ENCODE measurements at regions not wholly inside any gene's neighbourhood (a gene's known extent, or its start where the extent isn't known, plus 50 kb on each side); places are given as distances from the start of the nearest gene placed in this dataset.
"Not testable (repeated sequence)": the region's sequence is repeated elsewhere in the genome, so short reads cannot be mapped to it uniquely, and the experiment has no call there.

DNA sequence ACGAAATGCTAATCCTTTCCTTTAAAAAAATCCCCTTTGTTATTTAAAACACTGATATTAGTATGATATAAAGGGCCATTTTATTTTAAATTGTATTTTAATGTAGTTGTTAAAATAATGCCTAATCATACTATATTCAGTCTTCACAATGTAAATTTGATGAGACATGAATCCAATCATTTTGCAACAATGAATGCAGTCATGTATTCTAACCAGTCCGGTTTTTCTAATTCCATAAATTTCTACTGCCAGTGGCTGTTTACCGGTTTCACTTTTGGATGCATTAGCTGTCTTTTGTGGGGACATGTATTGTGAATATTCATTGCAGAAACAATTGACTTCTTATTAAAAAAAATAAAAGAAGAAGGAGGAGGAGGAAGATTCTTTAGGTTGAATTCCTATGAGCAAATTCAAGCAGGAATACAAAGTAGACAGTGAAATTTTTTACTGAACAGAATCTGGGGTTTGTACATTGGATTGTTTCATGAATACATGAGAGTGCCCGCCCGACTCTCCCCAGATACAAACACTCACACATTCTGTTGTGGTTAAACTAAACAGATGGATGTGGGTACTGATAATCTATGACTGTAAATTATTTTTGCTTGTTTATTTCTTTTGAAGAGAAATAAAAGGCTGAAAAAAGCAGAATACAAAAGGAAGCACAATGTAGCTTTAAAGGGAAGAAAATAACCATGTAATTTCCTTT lies 624.8 kb upstream of the PTBP2 start:
- no peak for DNase-seq

DNA sequence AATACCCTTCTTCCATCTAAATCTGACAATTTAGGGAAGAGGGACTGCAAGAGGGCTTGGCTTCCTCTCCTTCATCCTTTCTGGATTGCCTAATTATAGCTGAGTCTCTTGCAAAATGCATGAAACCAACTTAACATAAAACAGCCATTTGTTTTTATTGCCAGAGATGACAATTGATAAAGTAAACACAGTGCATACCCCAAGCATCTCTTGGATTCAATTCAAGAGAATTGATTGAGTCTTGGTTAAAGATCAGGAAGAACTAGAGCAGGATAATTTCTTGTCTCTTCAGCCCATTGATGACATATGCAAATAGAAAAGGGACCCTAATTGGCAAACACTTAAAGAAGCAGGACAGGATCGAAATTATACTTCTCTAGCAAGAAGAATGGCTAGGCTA lies 617.1 kb upstream of the PTBP2 start:
- peak; percentile 26 for DNase-seq

- DNase-seq: no peak
Measured at GRCh38 chr1:96104906-96105305, 616.7 kb upstream of the PTBP2 start.

DNA sequence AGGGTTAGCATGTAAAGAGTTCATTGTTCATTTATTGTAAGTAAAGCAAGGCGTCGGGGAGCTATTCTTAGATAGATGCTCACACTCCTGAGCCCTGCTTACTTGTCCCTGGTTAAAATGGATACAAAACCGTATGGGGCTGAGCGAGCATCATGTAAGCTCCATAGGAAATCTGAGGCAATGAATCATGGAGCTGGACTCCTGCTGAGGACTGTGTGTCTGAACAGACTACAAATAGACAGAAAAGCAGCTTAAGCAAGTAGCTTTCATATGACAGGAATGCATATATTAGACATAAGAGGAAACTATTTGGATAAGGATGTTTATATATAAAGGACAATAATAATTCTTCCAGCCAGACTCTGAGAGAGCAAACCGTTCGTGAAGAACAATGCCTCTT lies 604.9 kb upstream of the PTBP2 start:
- no peak for DNase-seq

DNA sequence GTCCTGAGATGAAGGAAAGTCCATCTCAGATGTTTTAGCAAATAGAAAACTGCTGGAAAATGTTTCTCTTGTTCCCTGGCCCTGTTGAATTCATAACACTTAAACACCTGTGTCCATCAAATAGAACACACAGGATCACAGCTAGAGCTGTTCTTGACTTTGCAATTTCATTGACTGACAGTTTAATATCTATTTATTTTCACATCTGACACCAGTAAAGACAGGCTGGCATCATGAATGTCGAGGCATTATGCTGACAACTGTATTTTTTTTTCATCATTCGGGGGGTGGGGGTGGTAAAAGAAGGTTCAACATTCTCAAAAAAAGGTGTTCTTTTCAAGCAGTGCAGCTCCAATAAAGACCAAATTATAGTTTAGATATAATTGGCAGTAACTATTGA lies 591.2 kb upstream of the PTBP2 start:
- peak; percentile 41 for DNase-seq

GRCh38 chr1:96144636-96145035 lies 576.9 kb upstream of the PTBP2 start:
- DNase-seq: no peak

DNA sequence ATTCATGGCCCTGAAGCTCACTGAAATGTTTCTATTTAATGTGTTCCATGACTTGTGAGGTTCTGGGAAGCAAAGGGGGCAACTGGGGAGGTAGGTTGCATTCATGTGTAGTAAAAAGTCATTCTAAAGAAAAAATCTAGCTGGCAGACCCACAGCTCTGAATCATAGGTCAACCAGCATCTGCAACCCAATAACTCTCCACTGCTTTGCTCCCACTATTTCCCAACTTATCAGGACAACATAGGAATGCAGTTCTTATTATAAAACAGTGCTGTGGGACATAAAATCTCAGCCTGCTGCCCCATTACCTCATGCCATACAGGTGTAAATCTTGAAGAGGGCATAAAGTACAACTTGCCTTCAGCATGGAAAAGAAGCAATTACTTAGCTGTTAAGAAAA lies 576.1 kb upstream of the PTBP2 start:
- no peak for DNase-seq

GRCh38 chr1:96152957-96153356 lies 568.6 kb upstream of the PTBP2 start:
- DNase-seq: not testable (repeated sequence)

GRCh38 chr1:96157101-96157500 lies 564.5 kb upstream of the PTBP2 start:
- DNase-seq: no peak

- DNase-seq: no peak
Measured at GRCh38 chr1:96159379-96159778, 562.2 kb upstream of the PTBP2 start.

DNA sequence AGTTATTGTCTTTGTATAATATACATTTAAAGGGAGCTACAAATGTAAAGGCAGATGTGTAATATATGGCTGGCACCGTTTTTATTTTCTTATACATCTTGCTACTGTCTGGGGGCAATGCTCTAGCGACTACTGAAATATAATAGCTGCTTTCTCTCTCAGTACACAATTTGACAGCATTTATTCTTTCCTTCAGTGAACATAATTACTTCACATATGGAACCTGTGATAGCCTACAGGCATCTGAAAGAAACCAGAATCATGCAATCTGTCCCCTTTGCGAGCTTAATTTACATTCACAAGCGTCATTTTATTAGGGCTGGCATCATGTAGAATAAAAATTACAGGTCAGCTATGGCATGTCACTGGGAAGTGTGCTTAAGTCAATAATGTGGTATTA lies 557.5 kb upstream of the PTBP2 start:
- no peak for DNase-seq

GRCh38 chr1:96178053-96178452 lies 543.5 kb upstream of the PTBP2 start:
- DNase-seq: no peak

DNA sequence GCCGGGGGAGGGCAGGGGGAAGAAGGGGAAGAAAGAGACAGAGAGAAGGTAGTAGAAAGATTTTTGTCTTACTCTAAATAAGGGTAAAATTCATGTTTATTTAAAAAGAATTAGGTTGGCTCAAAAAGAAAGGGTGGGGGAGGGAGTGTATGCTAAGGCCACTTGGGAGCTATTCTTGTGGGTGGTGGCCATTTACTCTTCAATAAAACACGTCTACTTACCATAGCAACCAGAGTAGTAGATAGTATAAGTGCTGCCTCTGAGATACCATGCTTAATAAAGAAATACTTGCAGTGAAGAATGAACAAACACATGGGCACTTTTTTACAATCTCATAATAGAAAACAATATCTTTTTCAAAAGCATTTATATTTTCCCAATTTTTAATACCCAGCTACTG lies 538.1 kb upstream of the PTBP2 start:
- DNase-seq: no peak

DNA sequence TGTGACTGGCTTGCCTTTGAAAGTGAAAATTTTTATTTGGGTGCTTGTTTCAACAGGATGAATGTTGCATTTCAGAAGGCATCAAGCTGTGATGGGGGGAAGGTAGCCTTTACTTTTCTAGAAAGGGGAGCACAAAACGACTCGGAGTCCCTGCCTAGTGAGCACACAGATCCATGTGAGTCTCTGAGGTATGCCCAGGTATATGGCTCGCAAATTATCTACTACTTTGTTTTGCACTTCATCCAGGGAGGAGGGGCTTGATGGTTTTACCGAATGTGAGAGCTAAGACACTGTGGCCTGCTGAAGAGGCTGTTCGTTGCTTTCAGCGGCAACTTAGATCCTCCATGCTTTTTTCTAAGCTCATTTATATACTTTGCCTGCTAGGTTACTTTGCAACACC lies 537.7 kb upstream of the PTBP2 start:
- DNase-seq: no peak

GRCh38 chr1:96185181-96185580 lies 536.4 kb upstream of the PTBP2 start:
- no peak for DNase-seq

GRCh38 chr1:96187020-96187419 lies 534.6 kb upstream of the PTBP2 start:
- DNase-seq: no peak

DNA sequence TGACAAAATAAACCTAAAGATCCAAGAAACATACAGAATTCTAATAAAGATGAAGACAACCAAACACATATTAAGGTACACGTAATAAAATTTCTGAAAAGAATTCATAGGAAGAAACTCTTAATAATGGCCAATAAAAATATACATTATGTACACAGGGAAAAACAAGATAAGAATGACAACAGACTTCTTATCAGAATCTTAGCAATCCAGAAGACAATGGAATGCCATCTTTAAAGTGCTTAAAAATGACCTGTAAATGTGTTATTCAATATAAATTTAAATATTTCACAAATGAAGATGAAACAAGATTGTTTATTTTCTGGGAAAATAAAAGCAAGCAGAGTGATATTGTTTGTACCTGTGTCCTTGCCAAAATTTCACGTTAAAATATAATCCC lies 530.4 kb upstream of the PTBP2 start:
- DNase-seq: no peak

GRCh38 chr1:96206451-96206850 lies 515.1 kb upstream of the PTBP2 start:
- no peak for DNase-seq

DNA sequence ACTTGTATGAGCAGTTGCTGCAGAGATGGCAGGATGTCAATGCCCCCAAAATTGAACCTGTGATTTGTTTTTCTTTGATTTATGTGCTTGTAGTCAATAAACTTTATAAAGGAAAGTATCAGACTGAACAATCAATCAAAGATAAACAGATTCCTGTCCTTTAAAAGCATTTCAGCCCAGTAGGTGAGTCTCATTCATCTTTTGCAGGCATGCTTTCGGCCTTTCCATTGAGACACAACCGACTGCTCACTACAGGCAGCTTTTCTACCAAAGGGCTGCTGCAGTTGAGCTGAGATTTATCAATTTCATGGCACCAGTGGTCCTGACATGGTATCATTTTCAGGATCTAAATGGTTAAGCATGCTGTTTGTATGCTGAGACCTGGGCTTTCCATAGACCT lies 513.6 kb upstream of the PTBP2 start:
- DNase-seq: no peak

DNA sequence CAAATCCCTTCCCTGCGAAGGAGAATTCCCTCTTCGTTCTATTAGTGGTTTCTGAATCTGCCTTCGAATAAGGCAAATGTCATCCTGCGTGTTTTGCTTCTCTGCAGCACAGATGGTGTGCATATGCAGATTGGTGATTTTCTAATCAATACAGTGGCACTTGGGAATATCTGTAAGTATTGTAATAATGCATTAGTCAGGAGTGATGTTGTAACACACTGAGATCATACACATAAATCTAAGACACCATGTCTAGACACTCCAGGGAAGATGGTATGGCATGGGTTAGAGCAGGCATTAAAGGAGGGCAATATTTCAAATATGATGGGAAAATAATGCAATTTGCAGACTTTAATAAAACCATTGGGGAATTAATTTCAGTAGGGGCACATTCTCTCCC lies 513.2 kb upstream of the PTBP2 start:
- DNase-seq: no peak

- no peak for DNase-seq
Measured at GRCh38 chr1:96210054-96210453, 511.5 kb upstream of the PTBP2 start.

GRCh38 chr1:96211202-96211601 lies 510.4 kb upstream of the PTBP2 start:
- DNase-seq: no peak

DNA sequence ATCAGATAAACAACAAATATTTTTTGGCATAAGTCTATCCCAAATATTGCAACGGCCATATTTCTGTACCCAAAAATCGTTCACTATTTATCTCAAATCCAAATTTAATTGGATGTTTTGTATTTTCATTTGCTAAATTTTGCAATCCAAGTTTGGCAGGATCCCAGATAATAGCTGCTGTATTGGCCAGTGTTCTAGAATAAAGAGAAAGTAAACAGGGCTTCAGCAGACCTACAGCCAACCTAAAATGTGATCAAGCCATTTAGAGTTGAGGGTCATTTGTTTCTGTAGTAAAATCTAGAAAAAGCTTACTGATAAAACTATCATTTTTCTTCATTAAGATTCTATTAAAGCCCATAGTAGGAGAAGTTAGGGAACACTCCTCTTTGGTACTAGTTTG lies 506.6 kb upstream of the PTBP2 start:
- DNase-seq: no peak

GRCh38 chr1:96220651-96221050 lies 500.9 kb upstream of the PTBP2 start:
- DNase-seq: no peak

DNA sequence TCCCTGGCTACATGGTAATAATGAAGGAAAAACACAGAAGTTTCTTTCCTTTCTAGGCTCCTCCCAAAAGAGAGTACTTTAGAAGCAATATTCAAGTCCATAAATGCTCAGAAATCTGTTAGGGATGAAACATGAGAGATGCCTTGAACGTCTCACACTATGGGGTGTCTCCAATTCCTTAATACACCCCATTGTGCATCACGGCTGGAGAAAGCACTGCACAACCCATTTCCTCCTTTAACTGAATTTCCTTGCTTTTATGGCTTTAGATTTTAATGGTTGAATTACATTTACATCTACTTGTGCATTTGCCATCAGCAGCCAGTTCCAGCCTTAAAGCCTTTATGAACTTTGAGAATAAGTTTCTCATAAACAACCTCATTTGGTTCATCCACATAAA lies 498.9 kb upstream of the PTBP2 start:
- DNase-seq: no peak

DNA sequence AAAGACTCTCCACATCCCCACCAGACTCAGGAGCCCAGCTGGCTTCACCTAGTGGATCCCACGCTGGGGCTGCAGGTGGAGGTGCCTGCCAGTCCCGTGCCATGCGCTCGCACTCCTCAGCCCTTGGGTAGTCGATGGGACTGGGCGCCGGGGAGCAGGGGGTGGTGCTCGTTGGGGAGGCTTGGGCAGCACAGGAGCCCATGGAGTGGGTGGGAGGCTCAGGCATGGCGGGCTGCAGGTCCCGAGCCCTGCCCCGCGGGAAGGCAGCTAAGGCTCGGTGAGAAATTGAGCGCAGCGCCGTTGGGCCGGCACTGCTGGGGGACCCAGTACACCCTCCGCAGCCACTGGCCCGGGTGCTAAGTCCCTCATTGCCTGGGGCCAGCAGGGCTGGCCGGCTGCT lies 497.4 kb upstream of the PTBP2 start:
- DNase-seq: not testable (repeated sequence)

Measured in NCI-H1092 (cell line).